MM.1S (cell line): ENCODE measurements at regions not wholly inside any gene's neighbourhood (a gene's known extent, or its start where the extent isn't known, plus 50 kb on each side); places are given as distances from the start of the nearest gene placed in this dataset.
"Not testable (repeated sequence)": the region's sequence is repeated elsewhere in the genome, so short reads cannot be mapped to it uniquely, and the experiment has no call there.

Experiments
- DNase-seq: peaks from one replicate; pipeline ENCODE4 v3.0.0-alpha.2; 2015
- H2AFZ ChIP-seq: fragments of 300-600 bp; sonication (generic); 2 replicates; pipeline ENCODE4 v1.6.0; 2016; ENCODE audit warnings: antibody characterized with exemption, low read length
- H3F3A ChIP-seq: fragments of 300-600 bp; sonication (generic); 2 replicates; pipeline ENCODE4 v1.6.1; 2016; ENCODE audit warnings: mild to moderate bottlenecking, antibody characterized with exemption, low read length, moderate library complexity, mixed read lengths; ENCODE audit not compliant: insufficient read depth
- H3K27ac ChIP-seq: fragments of 300-600 bp; sonication (generic); 2 replicates; pipeline ENCODE4 v1.5.1; 2016; ENCODE audit warnings: mild to moderate bottlenecking, low read length
- H3K27me3 ChIP-seq: fragments of 300-600 bp; sonication (generic); replicated peaks from 2 replicates; pipeline ENCODE4 v1.6.0; 2016; ENCODE audit warnings: low read length; ENCODE audit not compliant: insufficient read depth
- H3K36me3 ChIP-seq: fragments of 300-600 bp; sonication (generic); replicated peaks from 2 replicates; pipeline ENCODE4 v1.6.1; 2016; ENCODE audit warnings: mild to moderate bottlenecking, low read length, mixed read lengths; ENCODE audit not compliant: insufficient read depth
- H3K4me1 ChIP-seq: fragments of 300-600 bp; sonication (generic); 2 replicates; pipeline ENCODE4 v1.6.1; 2016; ENCODE audit warnings: low read length, mixed read lengths
- H3K4me2 ChIP-seq: fragments of 300-600 bp; sonication (generic); 2 replicates; pipeline ENCODE4 v1.6.0; 2016; ENCODE audit warnings: low read depth, low read length
- H3K4me3 ChIP-seq: fragments of 300-600 bp; sonication (generic); 2 replicates; pipeline ENCODE4 v1.5.1; 2016; ENCODE audit warnings: low read length, mixed read lengths
- H3K79me2 ChIP-seq: fragments of 300-600 bp; sonication (generic); 2 replicates; pipeline ENCODE4 v1.6.1; 2016; ENCODE audit warnings: mixed run types, low read length, mixed read lengths
- H3K9ac ChIP-seq: fragments of 300-600 bp; sonication (generic); 2 replicates; pipeline ENCODE4 v1.6.1; 2016; ENCODE audit warnings: low read length, mixed read lengths
- H3K9me2 ChIP-seq: fragments of 300-600 bp; sonication (generic); replicated peaks from 2 replicates; pipeline ENCODE4 v1.6.1; 2016; ENCODE audit warnings: mild to moderate bottlenecking, low read length, mixed read lengths; ENCODE audit not compliant: insufficient read depth
- H3K9me3 ChIP-seq: fragments of 300-600 bp; sonication (generic); replicated peaks from 2 replicates; pipeline ENCODE4 v1.6.1; 2016; ENCODE audit warnings: mild to moderate bottlenecking, low read length, mixed read lengths; ENCODE audit not compliant: insufficient read depth
- H4K20me1 ChIP-seq: fragments of 300-600 bp; sonication (generic); 2 replicates; pipeline ENCODE4 v1.6.1; 2016; ENCODE audit warnings: mild to moderate bottlenecking, low read length, moderate library complexity, mixed read lengths; ENCODE audit not compliant: insufficient read depth
- EZH2 ChIP-seq: fragments of 300-600 bp; sonication (generic); optimal IDR thresholded peaks from 2 replicates; pipeline ENCODE3; 2017; ENCODE audit warnings: low read depth, mild to moderate bottlenecking, antibody characterized with exemption, low read length, mixed read lengths
- EZH2phosphoT487 ChIP-seq: fragments of 300-600 bp; sonication (generic); IDR thresholded peaks from 2 replicates; pipeline ENCODE4 v1.6.1; 2018; ENCODE audit warnings: antibody characterized with exemption, low read length
- TF ChIP-seq, protein P1 (sequence below): fragments of 300-600 bp; sonication (generic); IDR thresholded peaks from 2 replicates; pipeline ENCODE4 v1.5.1; 2016; ENCODE audit warnings: antibody characterized with exemption, low read length, mixed read lengths

DNA sequence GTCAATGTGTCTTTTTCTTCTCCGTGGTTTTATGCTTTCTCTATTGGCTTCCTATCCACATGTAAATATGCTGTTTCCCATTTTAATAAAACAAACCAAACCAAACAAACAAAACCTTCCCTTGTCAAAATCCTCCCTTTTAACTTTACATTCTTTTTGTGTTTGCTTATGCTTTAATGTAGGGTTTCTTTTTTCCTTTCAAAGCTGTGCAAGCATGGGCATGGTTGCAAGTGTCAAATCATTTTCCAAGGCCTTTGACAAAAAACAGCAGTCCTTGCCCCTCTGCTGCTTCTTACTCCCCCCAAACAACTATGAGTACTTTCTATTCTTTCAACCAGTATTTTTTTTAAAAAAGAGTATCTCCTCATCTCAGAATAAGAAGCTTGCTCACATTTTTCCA is 66.0 kb upstream of the ACYP2 start:
- no peaks in the 10 kb centered on the region for H4K20me1 ChIP-seq
- no peak overlapping the region for H3K4me3 ChIP-seq
- H3K9ac ChIP-seq, result no peak overlapping the region
- no peaks in the 10 kb centered on the region for H3K27me3 ChIP-seq
- no peak for TF ChIP-seq EZH2
- TF ChIP-seq, protein P1, sequence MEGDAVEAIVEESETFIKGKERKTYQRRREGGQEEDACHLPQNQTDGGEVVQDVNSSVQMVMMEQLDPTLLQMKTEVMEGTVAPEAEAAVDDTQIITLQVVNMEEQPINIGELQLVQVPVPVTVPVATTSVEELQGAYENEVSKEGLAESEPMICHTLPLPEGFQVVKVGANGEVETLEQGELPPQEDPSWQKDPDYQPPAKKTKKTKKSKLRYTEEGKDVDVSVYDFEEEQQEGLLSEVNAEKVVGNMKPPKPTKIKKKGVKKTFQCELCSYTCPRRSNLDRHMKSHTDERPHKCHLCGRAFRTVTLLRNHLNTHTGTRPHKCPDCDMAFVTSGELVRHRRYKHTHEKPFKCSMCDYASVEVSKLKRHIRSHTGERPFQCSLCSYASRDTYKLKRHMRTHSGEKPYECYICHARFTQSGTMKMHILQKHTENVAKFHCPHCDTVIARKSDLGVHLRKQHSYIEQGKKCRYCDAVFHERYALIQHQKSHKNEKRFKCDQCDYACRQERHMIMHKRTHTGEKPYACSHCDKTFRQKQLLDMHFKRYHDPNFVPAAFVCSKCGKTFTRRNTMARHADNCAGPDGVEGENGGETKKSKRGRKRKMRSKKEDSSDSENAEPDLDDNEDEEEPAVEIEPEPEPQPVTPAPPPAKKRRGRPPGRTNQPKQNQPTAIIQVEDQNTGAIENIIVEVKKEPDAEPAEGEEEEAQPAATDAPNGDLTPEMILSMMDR, result no peak
- TF ChIP-seq EZH2phosphoT487, result no peak
- no peak overlapping the region for H3K27ac ChIP-seq
- H3K9me2 ChIP-seq, result no peaks in the 10 kb centered on the region
- no peaks in the 10 kb centered on the region for H3K9me3 ChIP-seq
- H3K4me2 ChIP-seq, result no peak overlapping the region
- no peaks in the 10 kb centered on the region for H3K36me3 ChIP-seq
- H3K79me2 ChIP-seq, result no peaks in the 10 kb centered on the region
- DNase-seq, result no peak
- H3F3A ChIP-seq, result peaks cover 21% of the 10 kb centered on the region
- no peak overlapping the region for H2AFZ ChIP-seq
- peaks cover 21% of the 10 kb centered on the region for H3K4me1 ChIP-seq

DNA sequence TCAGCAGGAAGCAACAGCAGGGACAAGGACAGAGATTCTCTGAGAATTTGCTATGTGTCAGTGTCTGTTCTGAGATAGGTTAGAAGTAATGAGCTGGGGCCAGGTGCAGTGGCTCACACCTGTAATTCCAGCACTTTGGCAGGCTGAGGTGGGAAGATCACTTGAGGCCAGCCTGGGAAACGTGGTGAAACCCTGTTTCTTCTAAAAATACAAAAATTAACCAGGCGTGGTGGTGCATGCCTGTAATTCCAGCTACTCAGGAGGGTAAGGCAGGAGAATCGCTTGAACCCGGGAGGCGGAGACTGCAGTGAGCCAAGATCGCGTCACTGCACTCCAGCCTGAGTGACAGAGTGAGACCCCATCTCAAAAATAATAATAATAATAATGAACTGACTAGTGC is 66.5 kb upstream of the ACYP2 start:
- not testable (repeated sequence) for H3K4me2 ChIP-seq, H2AFZ ChIP-seq, H3K4me3 ChIP-seq, H4K20me1 ChIP-seq, H3K27me3 ChIP-seq, H3K27ac ChIP-seq, DNase-seq, H3K36me3 ChIP-seq, H3K9me3 ChIP-seq, H3K9ac ChIP-seq, H3K9me2 ChIP-seq, H3K79me2 ChIP-seq
- peaks cover 19% of the 10 kb centered on the region for H3K4me1 ChIP-seq
- H3F3A ChIP-seq, result peaks cover 16% of the 10 kb centered on the region

DNA sequence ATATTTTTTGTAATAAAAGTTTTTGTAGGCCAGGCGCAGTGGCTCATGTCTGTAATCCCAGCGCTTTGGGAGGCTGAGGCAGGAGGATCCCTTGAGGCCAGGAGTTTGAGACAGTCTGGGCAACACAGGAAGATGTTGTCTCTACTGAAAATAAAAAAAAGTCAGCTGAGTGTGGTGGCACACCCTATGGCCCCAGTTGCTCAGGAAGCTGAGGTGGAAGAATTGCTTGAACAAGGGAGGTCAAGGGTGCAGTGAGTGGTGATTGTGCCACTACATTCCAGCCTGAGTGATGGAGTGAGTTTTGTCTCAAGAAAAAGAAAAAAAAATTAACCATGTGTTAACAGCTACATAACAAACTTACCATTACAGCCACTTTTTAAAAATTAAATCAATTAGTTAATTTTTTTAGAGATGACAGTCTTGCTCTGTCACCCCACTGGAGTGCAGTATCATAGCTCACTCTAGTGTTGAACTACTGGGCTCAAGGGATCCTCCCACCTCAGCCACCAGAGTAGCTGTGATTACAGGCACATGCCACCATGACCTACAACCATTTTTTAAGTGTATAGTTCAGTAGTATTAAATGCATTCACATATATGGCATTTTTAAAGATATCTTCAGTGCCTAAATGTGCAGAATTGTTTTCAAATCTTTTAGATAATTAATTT is 67.2 kb upstream of the ACYP2 start:
- Histone ChIP-seq H3K9ac (no peak overlapping the region), H3K4me1 (peaks cover 13% of the 10 kb centered on the region), H3K9me2 (no peaks in the 10 kb centered on the region), H2AFZ (no peak overlapping the region), H3K36me3 (no peaks in the 10 kb centered on the region), H4K20me1 (no peaks in the 10 kb centered on the region), H3K79me2 (no peaks in the 10 kb centered on the region), H3F3A (peaks cover 10% of the 10 kb centered on the region), H3K27me3 (no peaks in the 10 kb centered on the region), H3K9me3 (no peaks in the 10 kb centered on the region), H3K4me3 (no peak overlapping the region), H3K27ac (no peak overlapping the region), H3K4me2 (no peak overlapping the region)
- TF ChIP-seq, protein P1, result 0 out of 2 replicates have a peak, but pooled peaks have one; percentile 3
- TF ChIP-seq EZH2, result no peak
- no peak for DNase-seq

DNA sequence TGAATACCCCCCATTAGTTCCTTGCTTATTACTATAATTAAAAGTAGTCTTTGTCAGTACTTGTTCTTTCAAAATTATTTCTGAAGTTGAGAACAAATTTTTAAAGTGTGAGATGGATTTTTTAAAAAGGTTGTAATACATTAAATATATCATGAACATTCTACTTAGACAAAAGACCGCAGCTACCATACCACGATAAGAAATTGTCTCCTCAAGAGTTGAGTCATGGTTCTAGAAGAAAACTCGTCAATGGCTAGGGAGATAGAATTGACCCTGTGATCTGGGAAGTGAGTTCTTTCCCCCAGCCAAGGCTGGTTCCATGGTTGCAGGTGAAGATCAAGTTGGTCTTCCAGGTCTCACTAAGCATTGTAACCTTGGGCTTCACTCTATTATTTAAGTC is 67.8 kb upstream of the ACYP2 start:
- Histone ChIP-seq H3K4me3 (no peak overlapping the region), H3K27me3 (no peaks in the 10 kb centered on the region), H3K9me2 (no peaks in the 10 kb centered on the region), H2AFZ (no peak overlapping the region), H3K79me2 (no peaks in the 10 kb centered on the region), H3K36me3 (no peaks in the 10 kb centered on the region), H3K27ac (no peak overlapping the region), H3K9ac (no peak overlapping the region), H3K4me2 (no peak overlapping the region), H4K20me1 (no peaks in the 10 kb centered on the region), H3K9me3 (no peaks in the 10 kb centered on the region), H3K4me1 (peaks cover 7% of the 10 kb centered on the region), H3F3A (0 out of 2 replicates have a peak, but pooled peaks cover 4% of the 10 kb centered on the region)
- TF ChIP-seq EZH2, result no peak
- TF ChIP-seq, protein P1, result no peak
- no peak for TF ChIP-seq EZH2phosphoT487
- no peak for DNase-seq
